Right lobe of liver (tissue), 4 donors: ENCODE measurements at regions not wholly inside any gene's neighbourhood (a gene's known extent, or its start where the extent isn't known, plus 50 kb on each side); places are given as distances from the start of the nearest gene placed in this dataset.

Experiments used
- POLR2A ChIP-seq: fragments of 450-650 bp; IDR thresholded peaks from one replicate; pipeline ENCODE4 v1.6.1; 2017; ENCODE audit warnings: antibody characterized with exemption, mild to moderate bottlenecking
- TF ChIP-seq, protein P1 (sequence below), 4 donors: fragments of 200-600 bp in 3 of 4; fragments of 450-650 bp in 1 of 4; IDR thresholded peaks; one replicate each; pipeline versions ENCODE4 v1.5.1 to v1.8.0; 2016 to 2022; ENCODE audit warnings: antibody characterized with exemption in 4 of 4, mild to moderate bottlenecking in 2 of 4
- donor health status: DM: no; HTN: no; CAD: no.
- donor health status: DM: no; HTN: no; CAD: no.
- donor health status: DM: no; HTN: yes; CAD: no.

DNA sequence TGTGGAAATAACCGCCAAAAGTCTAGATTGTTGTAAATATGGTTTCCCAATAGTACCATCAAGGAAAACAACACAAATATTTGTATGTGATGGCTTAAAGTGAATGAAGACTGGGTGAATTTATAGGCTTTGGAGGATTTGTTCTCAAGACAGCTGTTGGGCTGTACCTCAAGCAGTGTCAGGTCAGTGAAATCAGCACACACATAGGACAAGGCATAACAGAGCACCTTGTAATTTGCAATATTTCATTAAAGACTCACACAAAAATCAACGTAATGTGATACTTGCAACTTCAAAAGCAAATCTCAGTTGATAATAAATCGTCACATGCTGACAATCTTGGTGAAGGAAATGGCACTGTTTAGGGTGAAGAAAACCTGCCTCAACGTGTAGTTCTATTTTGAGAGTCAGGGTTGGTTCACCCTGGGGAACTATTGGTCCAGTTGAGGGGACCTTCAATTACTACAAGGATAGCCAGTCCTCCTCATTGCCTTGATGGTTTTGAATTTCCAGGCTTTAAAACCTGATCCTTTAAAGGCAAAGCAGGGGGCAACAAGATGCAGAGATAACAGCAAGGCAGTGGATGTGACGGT lies 126.8 kb upstream of the ST6GAL2 start:
- TF ChIP-seq POLR2A = no peak
- TF ChIP-seq, protein P1, sequence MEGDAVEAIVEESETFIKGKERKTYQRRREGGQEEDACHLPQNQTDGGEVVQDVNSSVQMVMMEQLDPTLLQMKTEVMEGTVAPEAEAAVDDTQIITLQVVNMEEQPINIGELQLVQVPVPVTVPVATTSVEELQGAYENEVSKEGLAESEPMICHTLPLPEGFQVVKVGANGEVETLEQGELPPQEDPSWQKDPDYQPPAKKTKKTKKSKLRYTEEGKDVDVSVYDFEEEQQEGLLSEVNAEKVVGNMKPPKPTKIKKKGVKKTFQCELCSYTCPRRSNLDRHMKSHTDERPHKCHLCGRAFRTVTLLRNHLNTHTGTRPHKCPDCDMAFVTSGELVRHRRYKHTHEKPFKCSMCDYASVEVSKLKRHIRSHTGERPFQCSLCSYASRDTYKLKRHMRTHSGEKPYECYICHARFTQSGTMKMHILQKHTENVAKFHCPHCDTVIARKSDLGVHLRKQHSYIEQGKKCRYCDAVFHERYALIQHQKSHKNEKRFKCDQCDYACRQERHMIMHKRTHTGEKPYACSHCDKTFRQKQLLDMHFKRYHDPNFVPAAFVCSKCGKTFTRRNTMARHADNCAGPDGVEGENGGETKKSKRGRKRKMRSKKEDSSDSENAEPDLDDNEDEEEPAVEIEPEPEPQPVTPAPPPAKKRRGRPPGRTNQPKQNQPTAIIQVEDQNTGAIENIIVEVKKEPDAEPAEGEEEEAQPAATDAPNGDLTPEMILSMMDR (IDR thresholded peaks at IDR 0.05) = no peak
